Left lung (tissue), 4 donors: ENCODE measurements at regions not wholly inside any gene's neighbourhood (a gene's known extent, or its start where the extent isn't known, plus 50 kb on each side); places are given as distances from the start of the nearest gene placed in this dataset.
A peak's percentile ranks its signal among the peaks of the same experiment; 100 is the strongest.
"Not testable (repeated sequence)": the region's sequence is repeated elsewhere in the genome, so short reads cannot be mapped to it uniquely, and the experiment has no call there.

Experiments
- ATAC-seq: fragments of 200-7000 bp; cut with Tn5 transposase; one replicate; pipeline ENCODE4 v1.9.1; 2020; ENCODE audit warnings: moderate library complexity
- DNase-seq, 4 donors: peaks; one replicate each; pipeline ENCODE4 v3.0.0-alpha.2; 2013 to 2020
- H3K27ac ChIP-seq, 2 donors: fragments of 200-600 bp; sonication (generic) in 1 of 2; one replicate each; pipeline versions ENCODE4 v1.5.0 to v1.8.0; 2020 to 2021
- H3K27me3 ChIP-seq, 2 donors: fragments of 200-600 bp; sonication (generic) in 1 of 2; one replicate each; pipeline versions ENCODE4 v1.5.0 to v1.8.0; 2020 to 2021
- H3K36me3 ChIP-seq, 2 donors: fragments of 200-600 bp; sonication (generic) in 1 of 2; one replicate each; pipeline versions ENCODE4 v1.5.0 to v1.8.0; 2020 to 2021
- H3K4me1 ChIP-seq, 2 donors: fragments of 200-600 bp; one replicate each; pipeline ENCODE4 v1.8.0; 2021
- H3K4me3 ChIP-seq, 2 donors: fragments of 200-600 bp; sonication (generic) in 1 of 2; one replicate each; pipeline versions ENCODE4 v1.5.0 to v1.8.0; 2020 to 2021; ENCODE audit warnings: mild to moderate bottlenecking in 1 of 2
- H3K9me3 ChIP-seq, 2 donors: fragments of 200-600 bp; sonication (generic) in 1 of 2; one replicate each; pipeline versions ENCODE4 v1.5.0 to v1.8.0; 2020 to 2021
- intact Hi-C, 2 donors: fragments of 100-400 bp; cut with DNase I; formaldehyde crosslinking; loops; one replicate each; pipeline versions ENCODE4 v1.11.2 to v1.14.2; 2022
- TF ChIP-seq, protein P1 (sequence below), 2 donors: fragments of 200-600 bp; sonication (generic) in 1 of 2; IDR thresholded peaks; one replicate each; pipeline versions ENCODE4 v1.5.0 to v1.8.0; 2021; ENCODE audit warnings: antibody characterized with exemption in 2 of 2
- donor health status: DM: no; HTN: yes; CAD: no.
- donor health status: DM: no; HTN: no; CAD: no.

DNA sequence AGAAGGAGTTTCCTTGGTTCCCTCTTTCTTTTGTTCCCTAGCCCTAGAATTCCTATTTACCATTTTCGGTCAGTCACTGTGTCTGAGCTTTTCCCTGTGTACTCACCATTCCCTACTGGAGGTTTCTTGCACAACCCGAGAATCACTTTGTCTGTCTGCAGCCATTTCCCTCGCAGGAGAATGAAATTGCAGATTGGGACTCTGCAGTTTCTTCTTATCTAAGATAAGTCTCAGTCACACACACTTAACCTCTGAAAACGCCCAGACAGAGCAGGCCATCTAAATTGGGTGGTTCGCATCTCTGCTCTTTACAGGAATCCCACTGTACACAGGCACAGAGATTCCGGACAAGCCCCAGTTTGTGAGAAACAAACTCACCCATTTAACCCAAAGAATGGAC, 58.6 kb upstream of the CNTNAP2 start:
- Histone ChIP-seq H3K9me3 (peaks cover 0 to 13% of the 10 kb centered on the region in 2 donors), H3K27ac (no peak overlapping the region), H3K4me3 (no peak overlapping the region), H3K27me3 (no peaks in the 10 kb centered on the region), H3K4me1 (no peaks in the 10 kb centered on the region), H3K36me3 (no peaks in the 10 kb centered on the region)
- intact Hi-C loops, result no loop called here
- DNase-seq, result no peak
- no peak for ATAC-seq
- TF ChIP-seq, protein P1, sequence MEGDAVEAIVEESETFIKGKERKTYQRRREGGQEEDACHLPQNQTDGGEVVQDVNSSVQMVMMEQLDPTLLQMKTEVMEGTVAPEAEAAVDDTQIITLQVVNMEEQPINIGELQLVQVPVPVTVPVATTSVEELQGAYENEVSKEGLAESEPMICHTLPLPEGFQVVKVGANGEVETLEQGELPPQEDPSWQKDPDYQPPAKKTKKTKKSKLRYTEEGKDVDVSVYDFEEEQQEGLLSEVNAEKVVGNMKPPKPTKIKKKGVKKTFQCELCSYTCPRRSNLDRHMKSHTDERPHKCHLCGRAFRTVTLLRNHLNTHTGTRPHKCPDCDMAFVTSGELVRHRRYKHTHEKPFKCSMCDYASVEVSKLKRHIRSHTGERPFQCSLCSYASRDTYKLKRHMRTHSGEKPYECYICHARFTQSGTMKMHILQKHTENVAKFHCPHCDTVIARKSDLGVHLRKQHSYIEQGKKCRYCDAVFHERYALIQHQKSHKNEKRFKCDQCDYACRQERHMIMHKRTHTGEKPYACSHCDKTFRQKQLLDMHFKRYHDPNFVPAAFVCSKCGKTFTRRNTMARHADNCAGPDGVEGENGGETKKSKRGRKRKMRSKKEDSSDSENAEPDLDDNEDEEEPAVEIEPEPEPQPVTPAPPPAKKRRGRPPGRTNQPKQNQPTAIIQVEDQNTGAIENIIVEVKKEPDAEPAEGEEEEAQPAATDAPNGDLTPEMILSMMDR (IDR thresholded peaks at IDR 0.05), result no peak

DNA sequence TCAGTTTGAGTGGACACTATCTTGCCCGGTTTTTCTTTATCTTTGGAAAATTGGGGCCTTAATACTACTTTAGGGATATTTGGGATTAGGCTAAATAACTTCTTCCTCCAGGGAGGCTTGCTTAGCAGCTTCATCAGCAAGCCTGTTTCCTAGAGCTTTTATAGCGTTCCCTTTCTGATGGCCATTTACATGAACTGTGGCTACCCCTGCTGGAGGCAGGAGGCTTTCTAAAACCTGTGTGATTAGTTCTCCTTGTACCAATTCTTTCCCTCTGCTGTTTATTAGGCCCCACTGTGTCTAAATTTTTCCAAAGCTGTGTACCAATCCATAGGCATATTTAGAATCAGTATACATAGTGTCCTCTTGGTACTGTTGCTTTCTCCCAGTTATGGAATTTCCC, 61.7 kb upstream of the CNTNAP2 start:
- H3K27ac ChIP-seq, result no peak overlapping the region
- intact Hi-C loops, result no loop called here
- H3K4me1 ChIP-seq, result no peaks in the 10 kb centered on the region
- no peaks in the 10 kb centered on the region for H3K36me3 ChIP-seq
- H3K4me3 ChIP-seq, result no peak overlapping the region
- ATAC-seq, result no peak
- DNase-seq, result no peak
- no peaks in the 10 kb centered on the region for H3K27me3 ChIP-seq
- peaks cover 0 to 13% of the 10 kb centered on the region in 2 donors for H3K9me3 ChIP-seq
- TF ChIP-seq, protein P1 (IDR thresholded peaks at IDR 0.05), result no peak

- H3K9me3 ChIP-seq, result peaks cover 0 to 13% of the 10 kb centered on the region in 2 donors
- TF ChIP-seq, protein P1 (IDR thresholded peaks at IDR 0.05), result no peak
- H3K27me3 ChIP-seq, result no peaks in the 10 kb centered on the region
- H3K4me3 ChIP-seq, result no peak overlapping the region
- no peak for DNase-seq
- H3K4me1 ChIP-seq, result no peaks in the 10 kb centered on the region
- no peak overlapping the region for H3K27ac ChIP-seq
- intact Hi-C loops, result no loop called here
- no peak for ATAC-seq
- H3K36me3 ChIP-seq, result no peaks in the 10 kb centered on the region
Measured at GRCh38 chr7:146053492-146053891, 63.1 kb upstream of the CNTNAP2 start.

DNA sequence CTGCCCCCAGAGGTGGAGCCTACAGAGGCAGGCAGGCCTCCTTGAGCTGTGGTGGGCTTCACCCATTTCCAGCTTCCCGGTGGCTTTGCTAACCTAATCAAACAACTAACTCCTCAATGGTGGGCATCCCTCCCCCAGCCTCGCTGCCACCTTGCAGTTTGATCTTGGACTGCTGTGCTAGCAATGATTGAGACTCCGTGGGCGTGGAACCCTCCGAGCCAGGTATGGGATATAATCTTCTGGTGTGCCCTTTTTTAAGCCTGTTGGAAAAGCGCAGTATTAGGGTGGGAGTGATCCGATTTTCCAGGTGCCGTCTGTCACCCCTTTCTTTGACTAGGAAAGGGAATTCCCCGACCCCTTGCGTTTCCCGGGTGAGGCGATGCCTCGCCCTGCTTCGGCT, 73.3 kb upstream of the CNTNAP2 start:
- intact Hi-C loops, H3K4me1 ChIP-seq, ATAC-seq: not testable (repeated sequence)

DNA sequence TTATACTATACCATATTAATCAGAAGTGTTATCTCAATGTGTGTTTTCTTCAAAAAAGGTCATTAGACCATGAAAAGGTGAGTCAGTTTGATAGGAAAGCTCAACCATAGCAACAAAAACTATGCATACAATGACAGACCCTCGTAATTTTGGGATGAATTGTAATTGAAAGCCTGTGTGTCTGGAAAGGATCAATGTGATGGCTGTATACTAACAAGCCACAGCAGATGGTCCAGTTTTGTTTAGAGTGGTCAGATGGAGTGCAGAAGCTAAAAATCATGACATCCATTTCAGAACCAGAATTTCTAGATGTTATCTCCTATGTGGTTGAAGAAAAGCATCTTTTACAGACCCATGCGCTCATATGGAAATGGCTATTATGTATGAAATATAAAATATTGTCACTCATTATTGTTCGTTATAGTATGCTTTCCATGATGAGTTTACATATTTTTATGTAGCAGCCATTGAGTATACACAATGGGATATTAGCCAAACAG, 88.3 kb upstream of the CNTNAP2 start:
- H3K9me3 ChIP-seq, result peaks cover 0 to 15% of the 10 kb centered on the region in 2 donors
- H3K27ac ChIP-seq, result no peak overlapping the region
- no peak for ATAC-seq
- no peaks in the 10 kb centered on the region for H3K4me1 ChIP-seq
- H3K4me3 ChIP-seq, result no peak overlapping the region
- no peak for DNase-seq
- TF ChIP-seq, protein P1 (IDR thresholded peaks at IDR 0.05), result no peak
- intact Hi-C loops, result no loop called here
- H3K27me3 ChIP-seq, result no peaks in the 10 kb centered on the region
- no peaks in the 10 kb centered on the region for H3K36me3 ChIP-seq

More for the DNA sequence above, 73.3 kb upstream of the CNTNAP2 start:
- H3K27me3 ChIP-seq, H3K9me3 ChIP-seq, H3K36me3 ChIP-seq, H3K27ac ChIP-seq, H3K4me3 ChIP-seq: not testable (repeated sequence)
- peak in 1 of 4 donors; percentile 32 for DNase-seq

- no peak overlapping the region for H3K4me3 ChIP-seq
- no peaks in the 10 kb centered on the region for H3K36me3 ChIP-seq
- no peaks in the 10 kb centered on the region for H3K27me3 ChIP-seq
- H3K9me3 ChIP-seq, result peaks cover 0 to 11% of the 10 kb centered on the region in 2 donors
- H3K4me1 ChIP-seq, result no peaks in the 10 kb centered on the region
- intact Hi-C loops, result no loop called here
- no peak for DNase-seq
- H3K27ac ChIP-seq, result no peak overlapping the region
- TF ChIP-seq, protein P1 (IDR thresholded peaks at IDR 0.05), result no peak
- ATAC-seq, result no peak
Measured at GRCh38 chr7:146027243-146027642, 89.4 kb upstream of the CNTNAP2 start.
